Limb (tissue), 2 donors: ENCODE measurements at regions not wholly inside any gene's neighbourhood (a gene's known extent, or its start where the extent isn't known, plus 50 kb on each side); places are given as distances from the start of the nearest gene placed in this dataset.
"Not testable (repeated sequence)": the region's sequence is repeated elsewhere in the genome, so short reads cannot be mapped to it uniquely, and the experiment has no call there.

Experiments
- DNase-seq, 2 donors: peaks; one replicate each; pipeline ENCODE4 v3.0.0-alpha.2; 2016; ENCODE audit errors: extremely low spot score in 2 of 2

DNA sequence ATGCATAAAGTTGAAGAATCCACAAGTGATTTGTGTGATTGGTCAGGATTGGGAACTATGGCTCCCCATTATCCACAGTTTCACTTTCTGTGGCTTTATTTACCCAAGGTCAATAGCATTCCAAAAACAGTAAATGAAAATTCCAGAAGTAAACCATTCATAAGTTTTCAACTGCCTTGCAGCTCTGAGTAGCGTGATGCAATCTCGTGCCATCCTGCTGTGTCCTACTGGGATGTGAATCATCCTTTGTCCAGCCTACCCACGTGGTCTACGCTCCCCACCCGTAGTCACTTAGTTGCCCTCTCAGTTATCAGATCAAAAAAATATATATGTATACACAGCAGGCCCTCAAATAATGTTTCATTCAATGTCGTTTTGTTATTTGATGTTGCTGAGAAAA, 89.0 kb upstream of the DLGAP1 start:
- DNase-seq: no peak

DNA sequence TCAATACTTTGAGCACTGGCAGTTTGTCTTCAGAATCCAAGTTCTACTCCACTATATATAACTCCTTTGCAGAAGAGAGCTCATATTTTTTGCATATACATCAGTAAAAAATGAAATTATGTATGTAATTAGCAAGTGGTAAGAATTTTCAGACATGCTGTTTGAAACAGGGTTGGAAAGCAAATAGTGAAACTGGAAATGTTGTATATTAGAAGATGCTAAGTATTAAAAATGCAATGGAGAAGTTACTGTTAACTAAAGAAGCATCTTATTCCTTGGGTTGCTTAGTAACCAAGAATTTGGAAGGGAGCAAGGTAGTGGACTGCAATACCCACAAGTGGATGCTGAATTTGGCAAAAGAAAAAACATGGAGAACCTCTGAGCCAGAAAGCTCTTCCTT, 88.6 kb upstream of the DLGAP1 start:
- no peak for DNase-seq

DNA sequence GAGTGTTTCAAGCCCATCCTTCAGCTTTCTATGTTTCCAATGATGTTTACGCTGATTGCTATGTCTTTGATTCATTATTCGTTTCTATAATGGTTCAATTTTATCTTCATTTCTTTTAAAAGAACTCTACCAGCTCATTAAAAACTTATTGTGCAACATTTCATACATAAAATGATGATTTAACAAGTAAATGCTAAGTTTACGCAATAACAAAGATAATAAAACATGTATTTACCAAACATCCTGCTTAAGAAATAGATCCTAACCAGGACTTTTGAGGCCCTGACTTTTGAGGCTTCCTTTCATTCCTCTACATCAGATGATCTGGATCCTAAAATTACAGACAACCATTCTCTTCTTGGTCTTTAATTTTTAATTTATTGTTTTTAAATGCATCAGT, 86.5 kb upstream of the DLGAP1 start:
- no peak for DNase-seq

GRCh38 chr18:4536447-4536846, 81.3 kb upstream of the DLGAP1 start:
- DNase-seq: no peak

DNA sequence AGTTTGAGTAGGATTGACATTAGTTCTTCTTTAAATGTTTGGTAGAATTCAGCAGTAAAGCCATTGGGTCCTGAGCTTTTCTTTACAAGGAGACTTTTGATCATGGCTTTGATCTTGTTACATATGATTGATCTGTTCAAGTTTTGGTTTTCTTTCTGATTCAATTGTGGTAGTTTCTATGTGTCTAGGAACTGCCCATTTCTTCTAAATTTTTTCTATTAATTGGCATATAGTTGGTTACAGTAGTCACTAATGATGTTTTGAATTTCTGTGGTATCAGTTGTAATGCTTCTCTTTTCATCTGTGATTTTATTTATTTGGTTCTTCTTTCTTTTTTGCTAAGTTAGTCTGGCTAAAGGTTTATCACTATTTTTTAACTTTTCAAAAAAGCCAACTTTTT, 73.3 kb upstream of the DLGAP1 start:
- DNase-seq: no peak

GRCh38 chr18:4527826-4528225, 72.7 kb upstream of the DLGAP1 start:
- DNase-seq: not testable (repeated sequence)

DNA sequence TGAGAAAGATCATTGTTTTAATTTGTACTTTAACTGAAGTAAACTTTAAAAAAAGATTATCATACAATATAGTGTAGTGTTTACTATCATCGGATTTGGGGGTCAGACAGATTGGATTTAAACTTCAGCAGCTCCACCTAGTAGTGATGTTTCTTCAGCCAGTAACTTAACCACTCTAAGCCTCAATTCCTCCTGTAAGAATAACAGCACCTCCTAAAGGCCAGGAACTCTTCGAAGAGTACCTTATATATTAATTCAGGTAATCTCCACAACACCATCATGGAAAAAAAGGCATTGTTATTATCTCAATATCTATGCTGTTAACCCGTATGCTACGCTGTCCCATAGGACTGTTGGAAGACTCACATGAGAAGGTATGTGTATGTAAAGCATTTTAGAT, 69.0 kb upstream of the DLGAP1 start:
- no peak for DNase-seq

- DNase-seq: no peak
Measured at GRCh38 chr18:4511166-4511565, 56.1 kb upstream of the DLGAP1 start.

- DNase-seq: peak in 1 of 2 donors; percentile 59
Measured at GRCh38 chr18:4510711-4511110, 55.6 kb upstream of the DLGAP1 start.

- no peak for DNase-seq
Measured at GRCh38 chr18:4510160-4510559, 55.1 kb upstream of the DLGAP1 start.
